SK-N-SH treated with all-trans-retinoic acid at 6 μM for 48 hours (cell line): ENCODE measurements at regions not wholly inside any gene's neighbourhood (a gene's known extent, or its start where the extent isn't known, plus 50 kb on each side); places are given as distances from the start of the nearest gene placed in this dataset.

ENCODE experiments used
- CREB5 ChIP-seq: fragments of 250-450 bp; sonication (Bioruptor Pico); IDR thresholded peaks from 2 replicates; pipeline ENCODE4 v1.5.1; 2020; ENCODE audit warnings: low read depth, mild to moderate bottlenecking, moderate library complexity
- CSDC2 ChIP-seq: fragments of 250-450 bp; sonication (Bioruptor Pico); IDR thresholded peaks from 2 replicates; pipeline ENCODE4 v1.5.0; 2020; ENCODE audit warnings: mild to moderate bottlenecking, moderate library complexity
- ESRRG ChIP-seq: fragments of 250-450 bp; sonication (Bioruptor Pico); IDR thresholded peaks from 2 replicates; pipeline ENCODE4 v1.6.1; 2021; ENCODE audit warnings: mild to moderate bottlenecking
- PATZ1 ChIP-seq: fragments of 250-450 bp; sonication (Bioruptor Pico); IDR thresholded peaks from 2 replicates; pipeline ENCODE4 v1.8.0; 2020; ENCODE audit warnings: mild to moderate bottlenecking, moderate library complexity, borderline replicate concordance
- PPARA ChIP-seq: fragments of 250-450 bp; sonication (Bioruptor Pico); IDR thresholded peaks from 2 replicates; pipeline ENCODE4 v1.5.0; 2020; ENCODE audit warnings: mild to moderate bottlenecking, borderline replicate concordance
- RARB ChIP-seq: fragments of 250-450 bp; sonication (Bioruptor Pico); IDR thresholded peaks from 2 replicates; pipeline ENCODE4 v1.8.0; 2021; ENCODE audit warnings: mild to moderate bottlenecking, moderate library complexity
- SNAI2 ChIP-seq: fragments of 250-450 bp; sonication (Bioruptor Pico); IDR thresholded peaks from 2 replicates; pipeline ENCODE4 v1.5.0; 2020; ENCODE audit warnings: mild to moderate bottlenecking, moderate library complexity
- TOX ChIP-seq: fragments of 250-450 bp; sonication (Bioruptor Pico); IDR thresholded peaks from 2 replicates; pipeline ENCODE4 v1.8.0; 2021; ENCODE audit warnings: mild to moderate bottlenecking, moderate library complexity, borderline replicate concordance
- TSHZ2 ChIP-seq: fragments of 250-450 bp; sonication (Bioruptor Pico); IDR thresholded peaks from 2 replicates; pipeline ENCODE4 v1.5.0; 2020; ENCODE audit warnings: mild to moderate bottlenecking, moderate library complexity

- TF ChIP-seq RARB (CRISPR knock-in tag) (no peak), ESRRG (CRISPR knock-in tag) (no peak), CSDC2 (CRISPR knock-in tag) (no peak), TOX (no peak), PATZ1 (CRISPR knock-in tag) (no peak), SNAI2 (CRISPR knock-in tag) (no peak), PPARA (CRISPR knock-in tag) (no peak), CREB5 (no peak), TSHZ2 (no peak)
Observed at GRCh38 chr7:159310457-159311171, 165.9 kb upstream of the VIPR2 start.
